ENCODE measurements at regions not wholly inside any gene's neighbourhood (a gene's known extent, or its start where the extent isn't known, plus 50 kb on each side); places are given as distances from the start of the nearest gene placed in this dataset.

DNA sequence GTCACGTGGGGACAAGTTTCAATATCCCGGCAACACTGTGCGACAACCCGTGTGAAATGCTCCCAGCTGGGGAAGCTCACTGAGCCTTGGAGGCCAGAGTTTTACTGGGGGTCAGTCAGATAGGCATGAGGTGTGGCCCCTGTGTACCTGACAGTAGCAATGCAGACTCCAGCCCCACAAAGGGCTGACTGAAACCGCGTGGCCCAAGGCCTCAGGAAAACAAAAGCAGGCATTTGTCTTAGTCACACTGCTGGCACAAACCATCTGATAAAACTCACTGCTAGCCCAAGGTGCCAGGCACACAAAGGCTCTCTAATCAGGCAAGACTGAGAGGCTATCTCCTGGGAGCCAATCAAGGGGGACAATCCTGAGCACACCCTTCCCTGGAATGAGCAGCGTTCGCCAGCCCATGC is 786.6 kb upstream of the RAB6C start:
- TF ChIP-seq POLR2A (IDR thresholded peaks at IDR 0.05): no peak
- TF ChIP-seq, protein P1, sequence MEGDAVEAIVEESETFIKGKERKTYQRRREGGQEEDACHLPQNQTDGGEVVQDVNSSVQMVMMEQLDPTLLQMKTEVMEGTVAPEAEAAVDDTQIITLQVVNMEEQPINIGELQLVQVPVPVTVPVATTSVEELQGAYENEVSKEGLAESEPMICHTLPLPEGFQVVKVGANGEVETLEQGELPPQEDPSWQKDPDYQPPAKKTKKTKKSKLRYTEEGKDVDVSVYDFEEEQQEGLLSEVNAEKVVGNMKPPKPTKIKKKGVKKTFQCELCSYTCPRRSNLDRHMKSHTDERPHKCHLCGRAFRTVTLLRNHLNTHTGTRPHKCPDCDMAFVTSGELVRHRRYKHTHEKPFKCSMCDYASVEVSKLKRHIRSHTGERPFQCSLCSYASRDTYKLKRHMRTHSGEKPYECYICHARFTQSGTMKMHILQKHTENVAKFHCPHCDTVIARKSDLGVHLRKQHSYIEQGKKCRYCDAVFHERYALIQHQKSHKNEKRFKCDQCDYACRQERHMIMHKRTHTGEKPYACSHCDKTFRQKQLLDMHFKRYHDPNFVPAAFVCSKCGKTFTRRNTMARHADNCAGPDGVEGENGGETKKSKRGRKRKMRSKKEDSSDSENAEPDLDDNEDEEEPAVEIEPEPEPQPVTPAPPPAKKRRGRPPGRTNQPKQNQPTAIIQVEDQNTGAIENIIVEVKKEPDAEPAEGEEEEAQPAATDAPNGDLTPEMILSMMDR (IDR thresholded peaks at IDR 0.05): no peak

All from ovary (tissue), 3 donors.